ENCODE measurements at regions not wholly inside any gene's neighbourhood (a gene's known extent, or its start where the extent isn't known, plus 50 kb on each side); places are given as distances from the start of the nearest gene placed in this dataset.

DNA sequence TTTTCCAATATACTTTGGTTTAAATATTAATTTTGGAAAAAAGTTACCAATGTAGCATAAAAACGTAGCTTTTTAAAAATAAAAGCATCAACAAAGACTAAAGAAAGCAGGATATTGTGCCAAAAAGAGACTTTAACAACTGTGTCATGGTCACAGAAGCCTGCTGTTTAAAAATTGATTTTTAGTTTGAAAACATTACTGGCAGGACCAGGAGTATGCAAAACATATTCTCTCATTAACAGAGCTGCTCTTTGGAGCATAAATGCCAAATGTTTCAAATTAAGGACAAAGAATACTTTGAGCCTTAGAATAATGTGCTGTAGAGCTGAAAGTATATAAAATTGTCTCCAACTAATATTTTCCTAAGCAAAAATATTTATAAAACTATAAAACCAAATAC lies 279.0 kb downstream of the ARAP2 start:
- no peaks in the 10 kb centered on the region for H4K20me1 ChIP-seq (ENCODE audit: control insufficient read depth, extremely low read depth, insufficient read depth, low read length)
- no peak overlapping the region for H3K4me2 ChIP-seq (ENCODE audit: extremely low read depth, insufficient read depth, low read length)
- no peaks in the 10 kb centered on the region for H3K27me3 ChIP-seq (ENCODE audit: control insufficient read depth, insufficient read depth, low read length)
- H3K9me3 ChIP-seq (ENCODE audit: control insufficient read depth, insufficient read depth, low read depth, low read length): no peaks in the 10 kb centered on the region
- TF ChIP-seq, protein P1, sequence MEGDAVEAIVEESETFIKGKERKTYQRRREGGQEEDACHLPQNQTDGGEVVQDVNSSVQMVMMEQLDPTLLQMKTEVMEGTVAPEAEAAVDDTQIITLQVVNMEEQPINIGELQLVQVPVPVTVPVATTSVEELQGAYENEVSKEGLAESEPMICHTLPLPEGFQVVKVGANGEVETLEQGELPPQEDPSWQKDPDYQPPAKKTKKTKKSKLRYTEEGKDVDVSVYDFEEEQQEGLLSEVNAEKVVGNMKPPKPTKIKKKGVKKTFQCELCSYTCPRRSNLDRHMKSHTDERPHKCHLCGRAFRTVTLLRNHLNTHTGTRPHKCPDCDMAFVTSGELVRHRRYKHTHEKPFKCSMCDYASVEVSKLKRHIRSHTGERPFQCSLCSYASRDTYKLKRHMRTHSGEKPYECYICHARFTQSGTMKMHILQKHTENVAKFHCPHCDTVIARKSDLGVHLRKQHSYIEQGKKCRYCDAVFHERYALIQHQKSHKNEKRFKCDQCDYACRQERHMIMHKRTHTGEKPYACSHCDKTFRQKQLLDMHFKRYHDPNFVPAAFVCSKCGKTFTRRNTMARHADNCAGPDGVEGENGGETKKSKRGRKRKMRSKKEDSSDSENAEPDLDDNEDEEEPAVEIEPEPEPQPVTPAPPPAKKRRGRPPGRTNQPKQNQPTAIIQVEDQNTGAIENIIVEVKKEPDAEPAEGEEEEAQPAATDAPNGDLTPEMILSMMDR (conservative IDR thresholded peaks at IDR 0.05 in 1 of 2, IDR thresholded peaks at IDR 0.05 in 1 of 2; ENCODE audit: low read depth in 1 of 2, low read length in 2 of 2): no peak
- TF ChIP-seq EZH2 (IDR thresholded peaks at IDR 0.05; ENCODE audit: low read length, missing control alignments): no peak
- no peak overlapping the region for H3K9ac ChIP-seq (ENCODE audit: insufficient read depth, low read length)
- no peak overlapping the region for H3K27ac ChIP-seq (ENCODE audit: insufficient read depth, low read length)
- no peak overlapping the region for H2AFZ ChIP-seq (ENCODE audit: low read length)
- H3K79me2 ChIP-seq (ENCODE audit: control insufficient read depth, insufficient read depth, low read length): no peaks in the 10 kb centered on the region
- no peaks in the 10 kb centered on the region for H3K4me1 ChIP-seq (ENCODE audit: control insufficient read depth, extremely low read depth, insufficient read depth, low read length)
- H3K36me3 ChIP-seq (ENCODE audit: control insufficient read depth, insufficient read depth, low read length): no peaks in the 10 kb centered on the region
- no peak overlapping the region for H3K4me3 ChIP-seq (replicated peaks in 1 of 4; ENCODE audit: control extremely low read depth in 1 of 4, insufficient read depth in 1 of 4, low read depth in 3 of 4, low read length in 4 of 4)
- DNase-seq (ENCODE audit: low read depth in 2 of 2): no peak

DNA sequence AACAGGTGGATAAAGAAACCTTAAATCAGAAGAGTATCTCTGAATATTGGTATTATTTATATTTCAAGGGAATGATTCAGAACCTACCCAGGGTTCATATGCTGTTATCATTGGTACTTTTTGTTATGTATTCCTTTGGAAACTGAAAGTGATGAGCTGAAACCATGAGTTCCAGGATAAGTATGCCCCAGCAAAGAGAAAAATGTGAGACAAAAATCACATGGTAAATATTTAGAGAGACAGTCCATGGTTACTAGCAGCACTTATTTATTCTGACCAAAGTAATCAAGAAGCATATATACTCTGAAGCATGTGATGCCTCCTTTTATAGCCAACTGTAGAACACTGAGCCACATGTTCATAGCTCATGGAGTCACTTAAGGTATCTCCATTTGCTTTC lies 277.7 kb downstream of the ARAP2 start:
- H3K27me3 ChIP-seq (ENCODE audit: control insufficient read depth, insufficient read depth, low read length): no peaks in the 10 kb centered on the region
- no peaks in the 10 kb centered on the region for H4K20me1 ChIP-seq (ENCODE audit: control insufficient read depth, extremely low read depth, insufficient read depth, low read length)
- no peaks in the 10 kb centered on the region for H3K36me3 ChIP-seq (ENCODE audit: control insufficient read depth, insufficient read depth, low read length)
- no peak for DNase-seq (ENCODE audit: low read depth in 2 of 2)
- no peaks in the 10 kb centered on the region for H3K4me1 ChIP-seq (ENCODE audit: control insufficient read depth, extremely low read depth, insufficient read depth, low read length)
- H3K4me2 ChIP-seq (ENCODE audit: extremely low read depth, insufficient read depth, low read length): no peak overlapping the region
- H3K27ac ChIP-seq (ENCODE audit: insufficient read depth, low read length): no peak overlapping the region
- H3K79me2 ChIP-seq (ENCODE audit: control insufficient read depth, insufficient read depth, low read length): no peaks in the 10 kb centered on the region
- no peak overlapping the region for H3K9ac ChIP-seq (ENCODE audit: insufficient read depth, low read length)
- H3K9me3 ChIP-seq (ENCODE audit: control insufficient read depth, insufficient read depth, low read depth, low read length): no peaks in the 10 kb centered on the region
- no peak overlapping the region for H2AFZ ChIP-seq (ENCODE audit: low read length)
- TF ChIP-seq, protein P1 (conservative IDR thresholded peaks at IDR 0.05 in 1 of 2, IDR thresholded peaks at IDR 0.05 in 1 of 2; ENCODE audit: low read depth in 1 of 2, low read length in 2 of 2): no peak
- no peak for TF ChIP-seq EZH2 (IDR thresholded peaks at IDR 0.05; ENCODE audit: low read length, missing control alignments)
- H3K4me3 ChIP-seq (replicated peaks in 1 of 4; ENCODE audit: control extremely low read depth in 1 of 4, insufficient read depth in 1 of 4, low read depth in 3 of 4, low read length in 4 of 4): no peak overlapping the region

DNA sequence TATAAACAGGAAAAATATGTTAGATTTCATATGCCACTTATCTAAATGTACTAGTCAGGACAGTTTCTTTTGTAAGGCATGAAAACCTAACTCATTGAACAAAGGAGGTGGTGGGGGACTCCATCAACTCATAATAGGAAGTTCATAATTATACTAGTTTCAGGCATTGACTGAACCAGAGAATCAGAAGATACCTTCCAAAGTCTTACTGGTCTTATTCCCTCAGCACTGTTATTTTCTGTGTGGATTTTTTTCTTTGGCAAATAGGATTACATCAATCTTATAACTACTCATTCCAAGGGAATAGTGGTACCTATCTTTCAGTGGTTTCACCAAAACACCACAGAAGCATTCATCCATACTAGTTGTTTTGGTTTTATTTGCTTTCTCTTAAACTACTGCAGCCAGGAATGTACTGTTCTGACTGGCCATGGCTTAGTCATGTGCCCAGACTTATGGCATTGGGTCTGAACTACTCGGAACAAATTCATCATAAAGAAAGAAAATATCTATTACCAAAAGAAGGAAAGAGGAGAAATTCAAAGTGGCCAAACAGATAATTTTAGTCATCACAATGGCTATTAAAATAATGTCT lies 273.9 kb downstream of the ARAP2 start:
- Histone ChIP-seq H3K36me3 (ENCODE audit: control insufficient read depth, insufficient read depth, low read length) (no peaks in the 10 kb centered on the region), H3K4me1 (ENCODE audit: control insufficient read depth, extremely low read depth, insufficient read depth, low read length) (no peaks in the 10 kb centered on the region), H3K4me2 (ENCODE audit: extremely low read depth, insufficient read depth, low read length) (no peak overlapping the region), H4K20me1 (ENCODE audit: control insufficient read depth, extremely low read depth, insufficient read depth, low read length) (no peaks in the 10 kb centered on the region), H3K79me2 (ENCODE audit: control insufficient read depth, insufficient read depth, low read length) (no peaks in the 10 kb centered on the region), H3K27ac (ENCODE audit: insufficient read depth, low read length) (no peak overlapping the region), H3K9me3 (ENCODE audit: control insufficient read depth, insufficient read depth, low read depth, low read length) (no peaks in the 10 kb centered on the region), H3K27me3 (ENCODE audit: control insufficient read depth, insufficient read depth, low read length) (no peaks in the 10 kb centered on the region), H3K4me3 (replicated peaks in 1 of 4; ENCODE audit: control extremely low read depth in 1 of 4, insufficient read depth in 1 of 4, low read depth in 3 of 4, low read length in 4 of 4) (no peak overlapping the region), H2AFZ (ENCODE audit: low read length) (no peak overlapping the region), H3K9ac (ENCODE audit: insufficient read depth, low read length) (no peak overlapping the region)
- TF ChIP-seq, protein P1 (conservative IDR thresholded peaks at IDR 0.05 in 1 of 2, IDR thresholded peaks at IDR 0.05 in 1 of 2; ENCODE audit: low read depth in 1 of 2, low read length in 2 of 2): no peak
- no peak for TF ChIP-seq EZH2 (IDR thresholded peaks at IDR 0.05; ENCODE audit: low read length, missing control alignments)
- no peak for DNase-seq (ENCODE audit: low read depth in 2 of 2)

Data from fibroblast of lung (primary cell).